ENCODE measurements at regions not wholly inside any gene's neighbourhood (a gene's known extent, or its start where the extent isn't known, plus 50 kb on each side); places are given as distances from the start of the nearest gene placed in this dataset.

DNA sequence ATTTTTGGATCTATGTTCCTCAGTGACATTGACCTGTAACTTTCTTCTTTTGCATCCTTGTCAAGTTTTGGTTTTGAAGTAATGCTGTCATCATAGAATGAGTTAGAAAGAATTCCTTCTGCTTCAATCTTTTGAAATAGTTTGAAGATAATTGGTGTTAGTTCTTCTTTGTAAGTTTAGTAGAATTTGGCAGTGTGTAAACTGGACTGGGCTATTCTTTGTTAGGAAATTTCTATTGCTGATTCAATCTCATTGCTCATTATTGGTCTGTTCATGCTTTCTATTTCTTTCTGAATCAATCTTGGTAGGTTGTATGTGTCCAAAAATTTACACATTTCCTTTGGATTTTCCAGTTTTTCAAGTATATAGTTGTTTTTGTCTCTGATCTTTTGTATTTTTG, 101.7 kb upstream of the SPRY2 start:
- no peak for DNase-seq
- Histone ChIP-seq H3K4me3 (ENCODE audit: insufficient read depth, low read depth, low read length) (no peak overlapping the region), H3K27me3 (ENCODE audit: control insufficient read depth, insufficient read depth, low read length) (no peaks in the 10 kb centered on the region), H3K36me3 (replicated peaks; ENCODE audit: control insufficient read depth, insufficient read depth, low read length) (no peaks in the 10 kb centered on the region)

DNA sequence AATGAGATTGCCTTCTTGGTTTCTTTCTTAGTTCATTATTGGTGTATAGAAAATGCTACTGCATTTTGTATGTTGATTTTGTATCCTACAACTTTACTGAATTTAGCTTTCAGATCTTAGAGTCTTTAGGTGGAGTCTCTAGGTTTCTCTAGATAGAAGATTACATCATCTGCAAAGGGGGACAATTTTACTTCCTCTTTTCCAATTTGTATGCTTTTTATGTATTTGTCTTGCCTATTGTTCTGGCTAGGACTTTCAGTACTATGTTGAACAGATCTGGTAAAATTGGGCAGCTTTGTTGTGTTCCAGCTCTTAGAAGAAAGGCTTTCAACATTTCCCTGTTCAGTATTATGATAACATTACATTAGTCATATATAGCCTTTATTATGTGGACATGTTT, 101.0 kb upstream of the SPRY2 start:
- Histone ChIP-seq H3K36me3 (replicated peaks; ENCODE audit: control insufficient read depth, insufficient read depth, low read length) (no peaks in the 10 kb centered on the region), H3K4me3 (ENCODE audit: insufficient read depth, low read depth, low read length) (no peak overlapping the region), H3K27me3 (ENCODE audit: control insufficient read depth, insufficient read depth, low read length) (no peaks in the 10 kb centered on the region)
- no peak for DNase-seq

DNA sequence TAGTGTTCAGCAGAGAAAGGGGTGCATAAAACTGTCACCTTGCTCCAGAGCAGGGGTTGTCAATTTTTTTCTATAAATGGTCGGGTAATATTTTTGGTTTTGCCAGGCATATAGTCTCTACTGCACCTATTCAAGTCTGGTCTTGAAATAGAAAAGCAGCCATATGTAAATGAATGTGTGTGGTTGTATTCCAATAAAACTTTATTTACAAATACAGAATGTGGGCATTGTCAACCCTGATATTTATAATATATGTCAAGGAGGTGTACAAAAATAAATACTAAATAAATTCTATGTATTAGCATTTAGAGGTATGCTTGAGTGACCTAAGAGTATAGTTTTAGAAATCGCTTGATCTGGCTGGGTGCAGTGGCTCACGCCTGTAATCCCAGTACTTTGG, 97.6 kb upstream of the SPRY2 start:
- no peaks in the 10 kb centered on the region for H3K36me3 ChIP-seq (replicated peaks; ENCODE audit: control insufficient read depth, insufficient read depth, low read length)
- H3K4me3 ChIP-seq (ENCODE audit: insufficient read depth, low read depth, low read length): no peak overlapping the region
- DNase-seq: no peak
- H3K27me3 ChIP-seq (ENCODE audit: control insufficient read depth, insufficient read depth, low read length): no peaks in the 10 kb centered on the region

DNA sequence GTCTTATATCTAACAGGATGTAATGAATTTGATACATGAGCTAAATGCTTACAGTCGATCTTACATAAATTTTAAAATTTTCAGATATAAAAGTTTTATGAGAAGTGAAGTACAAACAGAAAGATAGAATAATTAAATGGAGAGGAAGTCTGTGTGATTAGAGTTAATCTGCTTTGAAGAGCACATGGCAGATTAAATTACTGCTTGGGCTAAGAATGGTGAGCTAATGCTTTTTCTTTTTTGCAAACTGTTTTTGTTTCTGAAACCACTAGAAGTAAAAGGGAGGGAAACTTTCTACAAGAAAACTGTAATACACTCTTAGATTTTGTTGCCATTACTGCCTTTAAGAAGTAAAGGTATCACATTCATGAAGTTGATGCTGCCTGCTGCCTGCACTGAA, 96.3 kb upstream of the SPRY2 start:
- Histone ChIP-seq H3K4me3 (ENCODE audit: insufficient read depth, low read depth, low read length) (no peak overlapping the region), H3K36me3 (replicated peaks; ENCODE audit: control insufficient read depth, insufficient read depth, low read length) (no peaks in the 10 kb centered on the region), H3K27me3 (ENCODE audit: control insufficient read depth, insufficient read depth, low read length) (no peaks in the 10 kb centered on the region)
- no peak for DNase-seq

DNA sequence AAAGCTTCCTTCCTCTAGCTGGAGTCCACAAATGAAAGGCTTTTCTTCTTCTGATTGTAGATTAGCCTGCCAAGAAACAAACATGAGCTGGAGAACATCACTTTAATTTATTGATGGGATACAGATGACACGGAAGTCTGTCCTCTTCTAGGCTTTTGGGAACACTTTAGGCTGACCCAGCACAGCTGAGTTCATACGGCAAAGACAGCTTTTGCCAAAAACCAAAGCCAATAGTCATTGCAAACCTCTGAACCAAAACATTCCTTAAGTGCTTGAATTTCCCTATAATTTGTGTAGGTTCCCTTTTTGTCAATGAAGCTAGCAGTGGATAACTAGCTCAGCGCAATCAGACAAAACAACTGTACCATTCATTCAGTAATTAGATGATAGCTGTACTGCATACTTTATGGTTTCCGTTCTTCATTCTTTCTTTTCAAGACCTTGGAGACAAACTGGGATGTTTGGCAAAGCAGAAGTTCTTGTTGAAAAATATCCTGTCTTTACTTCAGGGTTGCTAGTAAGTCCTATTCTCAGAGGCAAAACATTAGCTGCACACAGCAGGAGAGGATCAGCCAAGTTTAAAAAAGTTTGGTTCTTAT, 95.7 kb upstream of the SPRY2 start:
- no peak for DNase-seq
- H3K36me3 ChIP-seq (replicated peaks; ENCODE audit: control insufficient read depth, insufficient read depth, low read length): no peaks in the 10 kb centered on the region
- no peak overlapping the region for H3K4me3 ChIP-seq (ENCODE audit: insufficient read depth, low read depth, low read length)
- H3K27me3 ChIP-seq (ENCODE audit: control insufficient read depth, insufficient read depth, low read length): no peaks in the 10 kb centered on the region

DNA sequence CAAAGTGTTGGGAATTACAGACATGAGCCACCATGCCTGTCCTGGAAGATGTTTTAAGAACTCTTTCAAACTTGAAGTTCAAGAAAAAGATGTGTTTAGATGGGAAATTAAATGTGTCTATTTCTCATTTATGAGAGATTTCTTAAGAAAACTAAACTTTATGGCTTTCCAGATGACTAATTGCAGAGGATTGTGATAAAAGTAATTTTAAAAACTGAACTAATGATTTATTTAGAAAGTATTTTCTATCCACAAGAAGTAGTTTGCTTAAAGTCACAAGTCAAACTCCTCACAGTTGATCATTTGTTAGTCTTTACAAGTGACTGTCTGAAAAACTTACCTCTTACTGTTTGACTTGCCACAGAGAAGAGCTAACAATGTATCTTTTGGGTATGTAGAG, 89.6 kb upstream of the SPRY2 start:
- no peak for DNase-seq
- Histone ChIP-seq H3K36me3 (replicated peaks; ENCODE audit: control insufficient read depth, insufficient read depth, low read length) (no peaks in the 10 kb centered on the region), H3K27me3 (ENCODE audit: control insufficient read depth, insufficient read depth, low read length) (no peaks in the 10 kb centered on the region), H3K4me3 (ENCODE audit: insufficient read depth, low read depth, low read length) (no peak overlapping the region)

DNA sequence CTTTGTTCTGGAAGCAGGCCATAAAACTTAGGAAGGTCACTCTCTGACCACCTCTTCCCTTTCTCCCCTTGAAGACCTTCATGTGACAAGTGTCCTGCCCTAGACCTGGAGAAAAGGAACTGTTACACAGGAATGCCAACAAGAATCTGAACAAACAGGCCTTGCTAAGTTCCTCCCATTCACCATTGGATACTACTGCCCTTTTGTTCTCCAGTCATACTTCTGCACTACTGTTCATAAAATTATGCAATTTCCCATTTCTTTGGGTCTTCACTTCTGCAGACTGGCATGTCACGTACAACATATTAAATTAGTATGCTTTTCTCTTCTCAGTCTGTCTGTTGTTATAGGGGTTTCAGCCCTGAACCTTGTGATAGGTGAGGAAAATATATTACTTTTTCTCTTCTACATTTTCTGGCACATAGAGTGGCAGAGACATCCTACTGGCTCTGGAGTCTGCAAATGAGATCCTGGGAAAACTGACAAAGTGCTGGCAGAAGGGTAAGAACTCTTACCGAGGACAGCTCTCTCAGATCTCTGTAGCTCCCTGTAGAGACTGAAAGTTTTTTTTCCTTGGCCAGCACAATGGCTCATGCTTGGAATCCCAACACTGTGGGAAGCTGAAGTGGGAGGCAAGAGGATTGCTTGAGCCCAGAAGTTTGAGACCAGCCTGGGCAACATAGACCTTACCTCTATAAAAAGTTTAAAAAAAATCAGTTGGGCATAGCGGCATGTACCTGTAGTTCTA, 87.6 kb upstream of the SPRY2 start:
- H3K4me3 ChIP-seq (ENCODE audit: insufficient read depth, low read depth, low read length): no peak overlapping the region
- H3K27me3 ChIP-seq (ENCODE audit: control insufficient read depth, insufficient read depth, low read length): no peaks in the 10 kb centered on the region
- no peaks in the 10 kb centered on the region for H3K36me3 ChIP-seq (replicated peaks; ENCODE audit: control insufficient read depth, insufficient read depth, low read length)
- DNase-seq: no peak

DNA sequence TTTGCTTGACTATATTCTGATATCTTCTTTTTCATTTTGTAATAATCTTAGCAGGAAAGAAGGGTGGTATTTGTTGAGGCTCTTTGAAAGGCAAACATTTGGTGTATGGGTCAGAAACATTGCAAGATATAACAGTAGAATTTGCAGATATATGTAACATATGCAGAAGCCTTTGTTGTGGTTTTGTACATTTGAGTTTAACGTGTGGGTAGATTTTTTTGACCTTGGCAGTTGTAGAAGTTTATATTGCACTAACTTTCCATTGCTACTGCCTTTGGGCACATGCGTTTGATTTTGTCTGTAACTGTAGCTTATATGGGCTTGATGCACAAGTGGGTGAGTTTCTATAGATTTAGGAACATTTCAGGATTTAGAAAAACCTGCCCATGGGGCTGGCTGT, 78.5 kb upstream of the SPRY2 start:
- no peak for DNase-seq
- Histone ChIP-seq H3K27me3 (ENCODE audit: control insufficient read depth, insufficient read depth, low read length) (no peaks in the 10 kb centered on the region), H3K36me3 (replicated peaks; ENCODE audit: control insufficient read depth, insufficient read depth, low read length) (no peaks in the 10 kb centered on the region), H3K4me3 (ENCODE audit: insufficient read depth, low read depth, low read length) (no peak overlapping the region)

DNA sequence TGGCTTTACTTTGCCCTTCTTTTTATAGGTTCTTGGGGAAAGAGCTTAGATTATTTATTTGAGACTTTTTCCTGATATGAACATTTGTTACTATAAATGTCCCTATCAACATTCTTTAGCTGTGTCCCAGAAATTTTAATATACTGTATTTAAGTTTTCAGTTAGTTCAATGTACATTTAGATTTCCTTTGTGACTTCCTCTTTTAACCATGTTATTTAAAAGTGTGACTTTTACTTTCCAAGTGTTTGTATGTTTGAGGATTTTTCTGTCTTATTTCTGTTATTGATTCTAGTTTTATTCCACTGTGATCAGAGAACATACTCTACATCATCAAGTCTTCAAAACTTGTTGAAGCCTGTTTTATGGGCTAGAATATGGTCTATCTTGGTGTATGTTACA, 72.7 kb upstream of the SPRY2 start:
- H3K36me3 ChIP-seq (replicated peaks; ENCODE audit: control insufficient read depth, insufficient read depth, low read length): no peaks in the 10 kb centered on the region
- H3K4me3 ChIP-seq (ENCODE audit: insufficient read depth, low read depth, low read length): no peak overlapping the region
- H3K27me3 ChIP-seq (ENCODE audit: control insufficient read depth, insufficient read depth, low read length): no peaks in the 10 kb centered on the region
- DNase-seq: no peak

DNA sequence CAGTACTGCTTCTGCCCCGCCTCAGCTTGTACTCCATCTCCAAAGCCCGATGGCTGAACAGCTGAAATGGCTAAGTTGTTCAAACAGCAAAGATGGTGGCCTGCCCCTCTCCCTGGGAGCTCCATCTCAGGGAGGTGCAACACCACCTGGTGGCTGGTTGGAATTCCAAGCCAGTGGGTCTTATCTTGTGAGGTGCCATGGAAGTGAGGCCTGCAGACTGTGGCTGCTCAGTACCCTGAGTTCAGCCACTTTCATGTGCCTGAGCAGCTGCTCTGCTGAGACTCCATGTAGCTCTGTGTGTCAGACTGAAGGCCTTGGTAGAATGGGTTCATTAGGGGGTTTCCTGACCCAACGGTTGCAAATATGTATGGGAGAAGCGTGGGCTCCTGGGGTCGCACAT, 67.3 kb upstream of the SPRY2 start:
- no peak for DNase-seq
- no peaks in the 10 kb centered on the region for H3K36me3 ChIP-seq (replicated peaks; ENCODE audit: control insufficient read depth, insufficient read depth, low read length)
- H3K27me3 ChIP-seq (ENCODE audit: control insufficient read depth, insufficient read depth, low read length): no peaks in the 10 kb centered on the region
- no peak overlapping the region for H3K4me3 ChIP-seq (ENCODE audit: insufficient read depth, low read depth, low read length)

DNA sequence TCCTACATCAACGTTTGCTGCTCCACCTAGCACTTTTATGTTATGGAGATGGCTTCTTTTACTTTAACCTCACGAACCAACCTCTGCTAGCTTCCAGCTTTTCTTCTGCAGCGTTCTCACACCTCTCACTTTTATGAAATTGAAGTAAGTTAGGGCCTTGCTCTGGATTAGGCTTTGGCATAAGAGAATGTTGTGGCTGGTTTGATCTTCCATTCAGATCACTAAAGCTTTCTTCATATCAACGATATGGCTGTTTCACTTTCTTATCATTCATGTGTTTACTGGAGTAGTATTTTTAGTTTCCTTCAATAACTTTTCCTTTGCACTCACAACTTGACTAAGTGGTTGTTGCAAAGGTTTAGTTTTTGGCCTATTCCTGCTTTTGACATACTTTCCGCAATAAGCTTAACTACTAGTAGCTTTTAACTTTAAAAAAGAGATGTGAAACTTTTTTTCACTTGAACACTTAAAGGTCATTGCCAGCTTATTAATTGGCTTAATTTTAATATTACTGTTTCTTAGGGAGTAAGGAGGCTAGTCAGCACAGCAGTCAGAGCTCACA, 60.0 kb upstream of the SPRY2 start:
- Histone ChIP-seq H3K27me3 (ENCODE audit: control insufficient read depth, insufficient read depth, low read length) (no peaks in the 10 kb centered on the region), H3K4me3 (ENCODE audit: insufficient read depth, low read depth, low read length) (no peak overlapping the region), H3K36me3 (replicated peaks; ENCODE audit: control insufficient read depth, insufficient read depth, low read length) (no peaks in the 10 kb centered on the region)
- no peak for DNase-seq

DNA sequence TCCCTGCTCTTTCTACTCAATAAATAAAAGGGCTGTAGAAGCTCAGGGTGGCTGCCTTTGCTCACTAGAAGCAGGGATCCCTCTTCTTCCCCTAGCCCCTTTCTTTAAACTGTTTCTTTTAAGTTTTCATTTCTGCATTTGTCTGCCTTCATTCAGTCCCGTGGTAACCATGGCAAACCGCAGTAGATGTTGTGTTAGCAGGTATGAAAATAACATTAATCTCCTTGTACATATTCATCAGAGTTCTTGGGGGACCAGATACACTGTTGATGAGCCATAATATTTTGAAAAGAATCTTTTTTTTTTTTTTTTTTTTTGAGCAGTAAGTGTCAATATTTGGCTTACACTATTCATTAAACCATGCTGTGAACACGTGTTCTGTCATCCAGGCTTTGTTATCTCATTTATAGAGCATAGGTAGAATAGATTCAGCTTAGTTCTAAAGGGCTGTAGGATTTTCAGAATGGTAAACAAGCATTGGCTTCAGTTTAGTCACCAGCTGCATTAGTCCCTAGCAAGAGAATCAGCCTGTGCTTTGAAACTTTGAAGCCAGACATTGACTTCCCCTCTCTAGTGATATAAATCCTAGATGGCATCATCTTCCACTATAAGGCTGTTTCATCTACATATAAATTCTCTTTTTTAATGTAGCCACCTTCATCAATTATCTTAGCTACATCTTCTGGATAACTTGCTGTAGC, 59.4 kb upstream of the SPRY2 start:
- H3K4me3 ChIP-seq (ENCODE audit: insufficient read depth, low read depth, low read length): no peak overlapping the region
- no peaks in the 10 kb centered on the region for H3K27me3 ChIP-seq (ENCODE audit: control insufficient read depth, insufficient read depth, low read length)
- no peaks in the 10 kb centered on the region for H3K36me3 ChIP-seq (replicated peaks; ENCODE audit: control insufficient read depth, insufficient read depth, low read length)
- no peak for DNase-seq

DNA sequence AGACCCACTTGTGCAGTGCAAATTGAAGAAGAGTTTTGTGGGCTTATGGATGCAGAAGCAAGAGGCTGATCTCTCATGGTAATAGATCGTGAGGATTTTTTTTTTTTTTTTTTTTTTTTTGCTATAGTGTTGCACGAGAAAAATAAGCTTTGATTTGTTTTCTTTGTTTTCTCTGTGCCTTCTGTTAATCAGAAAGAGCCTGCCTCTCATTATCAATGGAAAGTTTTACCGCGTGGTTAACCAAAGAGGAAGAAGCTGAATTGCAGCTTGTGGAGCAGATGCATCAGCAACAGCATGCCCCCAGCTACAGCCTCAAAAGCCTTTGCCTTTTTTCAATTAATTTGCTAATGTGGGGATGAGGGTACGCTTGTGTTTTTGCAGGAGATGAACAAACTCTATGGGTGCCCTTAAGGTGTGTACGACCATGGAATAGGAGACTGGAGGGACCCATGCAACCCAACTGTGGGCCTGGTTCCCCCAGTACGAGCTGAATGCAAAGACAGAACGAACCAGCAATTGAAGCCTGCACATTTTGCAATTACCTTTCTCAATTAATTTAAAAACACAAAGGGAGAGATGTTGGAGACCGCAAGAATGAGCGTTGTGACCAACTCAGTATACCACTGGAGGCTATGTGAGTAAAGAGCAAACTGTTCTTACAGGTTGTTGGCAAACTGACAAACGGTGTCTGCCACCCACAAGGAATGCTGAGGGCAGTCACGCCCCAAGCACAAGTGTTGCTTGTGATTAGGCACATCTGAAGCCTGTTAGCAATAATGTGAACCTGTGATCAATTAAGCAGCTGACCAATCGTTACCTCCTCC, 58.6 kb upstream of the SPRY2 start:
- Histone ChIP-seq H3K36me3 (replicated peaks; ENCODE audit: control insufficient read depth, insufficient read depth, low read length) (no peaks in the 10 kb centered on the region), H3K4me3 (ENCODE audit: insufficient read depth, low read depth, low read length) (no peak overlapping the region), H3K27me3 (ENCODE audit: control insufficient read depth, insufficient read depth, low read length) (no peaks in the 10 kb centered on the region)
- DNase-seq: no peak

Data from H7 (cell line).